ENCODE measurements at regions not wholly inside any gene's neighbourhood (a gene's known extent, or its start where the extent isn't known, plus 50 kb on each side); places are given as distances from the start of the nearest gene placed in this dataset.

DNA sequence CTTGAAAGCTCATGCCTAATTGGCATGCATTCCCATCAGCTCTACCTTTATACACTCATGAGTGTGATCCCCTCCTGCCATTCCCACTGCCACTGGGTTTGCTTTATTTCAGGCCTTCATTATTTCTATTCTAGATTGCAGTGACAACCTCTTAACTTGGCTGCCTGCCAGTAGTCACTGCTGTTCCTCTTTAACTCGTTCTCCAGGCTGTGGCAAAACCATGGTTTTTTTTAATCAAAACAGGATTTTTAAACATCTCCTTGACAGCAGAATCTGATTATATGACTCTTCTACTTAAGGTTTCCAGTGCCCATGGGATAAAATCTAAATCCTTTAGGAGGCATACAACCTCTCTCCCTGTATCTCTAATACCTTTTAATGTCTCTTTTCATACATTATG is 223.7 kb upstream of the PCDH15 start:
- DNase-seq (no peak), ATAC-seq (no peak)
- Histone ChIP-seq H3K36me3 (no peaks in the 10 kb centered on the region), H3K27ac (no peak overlapping the region), H3K4me1 (no peaks in the 10 kb centered on the region), H3K4me3 (no peak overlapping the region), H3K27me3 (ENCODE audit: low read depth) (no peaks in the 10 kb centered on the region), H3K9me3 (no peaks in the 10 kb centered on the region)
- TF ChIP-seq CTCF (IDR thresholded peaks at IDR 0.05), result no peak
- intact Hi-C loops (cut with DNase I), result no loop called here

- H3K27me3 ChIP-seq (ENCODE audit: low read depth), result no peaks in the 10 kb centered on the region
- intact Hi-C loops (cut with DNase I), result no loop called here
- TF ChIP-seq CTCF (IDR thresholded peaks at IDR 0.05), result no peak
- H3K4me3 ChIP-seq, result no peak overlapping the region
- H3K4me1 ChIP-seq, result no peaks in the 10 kb centered on the region
- no peaks in the 10 kb centered on the region for H3K36me3 ChIP-seq
- no peak overlapping the region for H3K27ac ChIP-seq
- DNase-seq, result no peak
- H3K9me3 ChIP-seq, result no peaks in the 10 kb centered on the region
- no peak for ATAC-seq
Measured at GRCh38 chr10:55019439-55019838, 218.4 kb upstream of the PCDH15 start.

GRCh38 chr10:55013318-55013717 is 212.3 kb upstream of the PCDH15 start:
- intact Hi-C loops (cut with DNase I), result no loop called here
- no peaks in the 10 kb centered on the region for H3K9me3 ChIP-seq
- DNase-seq (no peak), ATAC-seq (no peak)
- no peak for TF ChIP-seq CTCF (IDR thresholded peaks at IDR 0.05)
- H3K27me3 ChIP-seq (ENCODE audit: low read depth), result no peaks in the 10 kb centered on the region
- H3K36me3 ChIP-seq, result no peaks in the 10 kb centered on the region
- no peak overlapping the region for H3K27ac ChIP-seq
- H3K4me1 ChIP-seq, result no peaks in the 10 kb centered on the region
- H3K4me3 ChIP-seq, result no peak overlapping the region

GRCh38 chr10:55002420-55002819 is 201.4 kb upstream of the PCDH15 start:
- no peak for DNase-seq
- TF ChIP-seq CTCF (IDR thresholded peaks at IDR 0.05), result no peak

GRCh38 chr10:55001422-55001821 is 200.4 kb upstream of the PCDH15 start:
- Histone ChIP-seq H3K27me3 (ENCODE audit: low read depth) (no peaks in the 10 kb centered on the region), H3K9me3 (no peaks in the 10 kb centered on the region), H3K4me1 (no peaks in the 10 kb centered on the region), H3K4me3 (no peak overlapping the region), H3K27ac (no peak overlapping the region), H3K36me3 (no peaks in the 10 kb centered on the region)
- DNase-seq (no peak), ATAC-seq (peak in 1 of 2 donors; percentile 51)
- intact Hi-C loops (cut with DNase I), result no loop called here
- no peak for TF ChIP-seq CTCF (IDR thresholded peaks at IDR 0.05)

More at GRCh38 chr10:55002420-55002819, 201.4 kb upstream of the PCDH15 start:
- intact Hi-C loops (cut with DNase I), result no loop called here
- H3K9me3 ChIP-seq, result no peaks in the 10 kb centered on the region
- H3K4me1 ChIP-seq, result no peaks in the 10 kb centered on the region
- ATAC-seq, result no peak
- H3K27me3 ChIP-seq (ENCODE audit: low read depth), result no peaks in the 10 kb centered on the region
- no peak overlapping the region for H3K27ac ChIP-seq
- no peaks in the 10 kb centered on the region for H3K36me3 ChIP-seq
- H3K4me3 ChIP-seq, result no peak overlapping the region

DNA sequence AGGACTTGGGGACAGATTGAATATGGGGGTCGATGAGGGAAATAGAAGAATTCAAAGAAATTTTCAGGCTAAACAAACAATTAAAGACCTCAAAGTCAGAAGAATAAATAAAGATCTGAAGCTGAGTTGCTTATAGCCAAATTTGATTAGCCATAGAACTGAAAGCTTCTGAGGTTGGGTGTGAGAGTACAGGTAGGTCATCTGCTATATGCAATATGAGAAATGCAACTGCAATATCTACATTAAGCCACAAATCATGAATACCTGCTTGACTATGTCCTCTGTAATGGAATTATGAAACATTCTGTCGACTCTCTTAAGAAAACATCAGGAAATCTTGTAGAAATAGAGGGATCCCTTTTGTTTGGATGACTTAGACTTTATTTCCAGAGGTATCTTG is 192.1 kb upstream of the PCDH15 start:
- Histone ChIP-seq H3K36me3 (no peaks in the 10 kb centered on the region), H3K27ac (no peak overlapping the region), H3K9me3 (no peaks in the 10 kb centered on the region), H3K4me3 (no peak overlapping the region), H3K4me1 (no peaks in the 10 kb centered on the region), H3K27me3 (ENCODE audit: low read depth) (no peaks in the 10 kb centered on the region)
- no peak for TF ChIP-seq CTCF (IDR thresholded peaks at IDR 0.05)
- intact Hi-C loops (cut with DNase I), result no loop called here
- no peak for DNase-seq
- ATAC-seq, result no peak

All from lower lobe of right lung (tissue), 2 donors.